K562 (cell line): ENCODE measurements at regions not wholly inside any gene's neighbourhood (a gene's known extent, or its start where the extent isn't known, plus 50 kb on each side); places are given as distances from the start of the nearest gene placed in this dataset.

ENCODE experiments used
- ATAC-seq: fragments of 200-7000 bp; cut with Tn5 transposase; 3 replicates; pipeline ENCODE4 v1.9.1; 2020; ENCODE audit warnings: moderate library complexity
- BruUV-seq: library from RNA; stranded (reverse); fragments of 400-500 nt; replicated peaks from 2 replicates; lab custom pipeline; 2021; lab: Mats Ljungman, UMichigan
- CTCF ChIA-PET: fragments of 300-600 bp; formaldehyde crosslinking; extraction: SDS; loops from one replicate; lab custom pipeline; 2021; ENCODE audit warnings: low intra/inter-chr PET ratio; lab: Yijun Ruan, JAX
- POLR2A ChIA-PET: fragments of 300-600, 350-650 bp; sonication (Branson Sonifier 250); formaldehyde crosslinking; extraction: SDS; loops from one replicate; lab custom pipeline; 2021; ENCODE audit warnings: antibody characterized with exemption, inconsistent platforms; lab: Yijun Ruan, JAX
- DNase-seq, 4 experiments: peaks; one replicate each; pipeline versions ENCODE4 v3.0.0 to v3.0.0-alpha.2; 2011 to 2018; ENCODE audit warnings: low spot score in 3 of 4, mixed read lengths in 3 of 4; ENCODE audit errors: extremely low read depth in 1 of 4
- FAIRE-seq: peaks from 2 replicates; lab custom pipeline; 2011; peaks lifted over from hg19 to GRCh38; lab: Jason Lieb, UNC
- H2AFZ ChIP-seq: 2 replicates; pipeline ENCODE4 v1.6.0; 2011; ENCODE audit warnings: low read depth, low read length, control low read depth, inconsistent platforms
- H3K27ac ChIP-seq: fragments of 200-600 bp; 3 replicates; pipeline ENCODE4 v1.8.0; 2011; ENCODE audit warnings: low read depth, mild to moderate bottlenecking, control low read depth, inconsistent platforms, low read length, moderate library complexity, mixed read lengths; ENCODE audit errors: extremely low read depth
- H3K27me3 ChIP-seq, 2 experiments: fragments of 300-600 bp in 1 of 2; 2 replicates in 1 of 2; 3 replicates in 1 of 2; pipeline versions ENCODE4 v1.6.0 to v1.8.0; 2011; ENCODE audit warnings: inconsistent platforms in 2 of 2, low read length in 2 of 2, mild to moderate bottlenecking in 1 of 2, mixed read lengths in 1 of 2, moderate library complexity in 1 of 2; ENCODE audit not compliant: control insufficient read depth in 2 of 2, insufficient read depth in 2 of 2
- H3K36me3 ChIP-seq: fragments of 300-600 bp; 3 replicates; pipeline ENCODE4 v1.8.0; 2011; ENCODE audit warnings: mild to moderate bottlenecking, low read length, inconsistent platforms; ENCODE audit not compliant: control insufficient read depth, insufficient read depth
- H3K4me1 ChIP-seq, 2 experiments: fragments of 200-600 bp in 1 of 2; replicated peaks in 1 of 2; 2 replicates in 1 of 2; 3 replicates in 1 of 2; pipeline versions ENCODE4 v1.5.1 to v1.8.0; 2011; ENCODE audit warnings: inconsistent platforms in 2 of 2, low read length in 2 of 2, mild to moderate bottlenecking in 1 of 2, mixed read lengths in 1 of 2, moderate library complexity in 1 of 2; ENCODE audit not compliant: control insufficient read depth in 2 of 2, insufficient read depth in 2 of 2
- H3K4me2 ChIP-seq: 2 replicates; pipeline ENCODE4 v1.6.1; 2011; ENCODE audit warnings: low read length, control low read depth, inconsistent platforms, mixed read lengths; ENCODE audit not compliant: insufficient read depth
- H3K4me3 ChIP-seq: fragments of 200-600 bp; sonication (generic), shearing (Covaris generic); 2 replicates; pipeline ENCODE4 v1.5.1; 2016; ENCODE audit warnings: control low read depth, inconsistent platforms
- H3K79me2 ChIP-seq: fragments of 200-600 bp; 3 replicates; pipeline ENCODE4 v1.8.0; 2011; ENCODE audit warnings: low read length, inconsistent platforms; ENCODE audit not compliant: control insufficient read depth, insufficient read depth
- H3K9ac ChIP-seq, 2 experiments: 2 replicates each; pipeline versions ENCODE4 v1.6.0 to v1.6.1; 2011; ENCODE audit warnings: low read depth in 2 of 2, low read length in 2 of 2, control low read depth in 1 of 2, inconsistent platforms in 1 of 2, mild to moderate bottlenecking in 1 of 2, mixed read lengths in 1 of 2; ENCODE audit not compliant: insufficient read depth in 1 of 2
- H3K9me1 ChIP-seq: one replicate; pipeline ENCODE4 v1.6.0; 2011; ENCODE audit warnings: inconsistent platforms, mild to moderate bottlenecking, low read length, moderate library complexity; ENCODE audit not compliant: control insufficient read depth, insufficient read depth
- H3K9me3 ChIP-seq: replicated peaks from 2 replicates; pipeline ENCODE4 v1.5.1; 2011; ENCODE audit warnings: low read depth, low read length, inconsistent platforms; ENCODE audit not compliant: control insufficient read depth, insufficient read depth
- H4K20me1 ChIP-seq: replicated peaks from 2 replicates; pipeline ENCODE4 v1.6.1; 2011; ENCODE audit warnings: low read length, inconsistent platforms, mixed read lengths; ENCODE audit not compliant: control insufficient read depth, insufficient read depth
- BHLHE40 ChIP-seq: IDR thresholded peaks from 2 replicates; pipeline ENCODE4 v1.6.1; 2011; ENCODE audit warnings: low read length, improper control_type of control experiment
- BRCA1 ChIP-seq, 2 experiments: fragments of 450-650 bp in 1 of 2; sonication (generic) in 1 of 2; formaldehyde crosslinking in 1 of 2; IDR thresholded peaks; 2 replicates each; pipeline versions ENCODE4 v1.5.0 to v1.6.1; 2017 to 2020; ENCODE audit warnings: mild to moderate bottlenecking in 1 of 2, missing genetic modification reagents in 1 of 2
- FOXK2 ChIP-seq, 2 experiments: fragments of 450-650 bp; IDR thresholded peaks in 1 of 2; conservative IDR thresholded peaks in 1 of 2; 2 replicates each; pipeline ENCODE4 v1.6.1; 2016; ENCODE audit warnings: low read depth in 2 of 2, mild to moderate bottlenecking in 1 of 2
- HLTF ChIP-seq: fragments of 450-650 bp; IDR thresholded peaks from 2 replicates; pipeline ENCODE4 v1.6.1; 2016
- MYBL2 ChIP-seq, 2 experiments: fragments of 450-650 bp in 1 of 2; sonication (generic) in 1 of 2; formaldehyde crosslinking in 1 of 2; IDR thresholded peaks; 2 replicates each; pipeline versions ENCODE4 v1.6.1 to v1.8.1; 2017 to 2022; ENCODE audit warnings: borderline replicate concordance in 1 of 2, inconsistent platforms in 1 of 2, low read depth in 1 of 2, mild to moderate bottlenecking in 1 of 2, missing genetic modification reagents in 1 of 2, moderate library complexity in 1 of 2
- PKNOX1 ChIP-seq: fragments of 450-650 bp; IDR thresholded peaks from 2 replicates; pipeline ENCODE4 v1.6.1; 2016
- RBM39 ChIP-seq: fragments of 200-400 bp; formaldehyde crosslinking; optimal IDR thresholded peaks from 2 replicates; pipeline ENCODE3; 2018; ENCODE audit warnings: low read depth, low read length
- SAFB2 ChIP-seq: fragments of 200-400 bp; formaldehyde crosslinking; IDR thresholded peaks from 2 replicates; pipeline ENCODE4 v1.6.1; 2018; ENCODE audit warnings: borderline replicate concordance, low read length, low read depth, moderate library complexity; ENCODE audit not compliant: severe bottlenecking
- TCF3 ChIP-seq: sonication (generic); formaldehyde crosslinking; IDR thresholded peaks from 2 replicates; pipeline ENCODE4 v1.4.0; 2020; ENCODE audit warnings: mild to moderate bottlenecking, missing genetic modification reagents
- THAP7 ChIP-seq: fragments of 250-450 bp; sonication (Bioruptor Pico); IDR thresholded peaks from 2 replicates; pipeline ENCODE4 v1.5.0; 2021
- U2AF1 ChIP-seq: fragments of 200-400 bp; formaldehyde crosslinking; optimal IDR thresholded peaks from 2 replicates; pipeline ENCODE3; 2017; ENCODE audit warnings: mild to moderate bottlenecking, low read depth, low read length, moderate library complexity
- ZBTB5 ChIP-seq: fragments of 450-650 bp; IDR thresholded peaks from 2 replicates; pipeline ENCODE4 v1.6.1; 2017; ENCODE audit warnings: antibody characterized with exemption
- ZNF707 ChIP-seq: fragments of 250-450 bp; sonication (Bioruptor Pico); conservative IDR thresholded peaks from 2 replicates; pipeline ENCODE4 v1.8.0; 2022; ENCODE audit warnings: inconsistent platforms, mild to moderate bottlenecking, moderate library complexity
- WGBS: fragments of 100-300 bp; shearing (Covaris generic); methylation state at CpG from one replicate; pipeline ENCODE4 v1.1.6; 2016; ENCODE audit warnings: low coverage, mixed read lengths; ENCODE audit not compliant: insufficient coverage; ENCODE audit errors: missing lambda C conversion rate; 5-methylcytosine and 5-hydroxymethylcytosine counted together
- in situ Hi-C: fragments of 300-500 bp; cut with MboI; formaldehyde crosslinking; loops from 4 replicates; pipeline ENCODE4 v1.15.0; 2018; ENCODE audit warnings: inconsistent platforms, mixed read lengths
- intact Hi-C: fragments of 100-400 bp; cut with micrococcal nuclease; formaldehyde crosslinking; loops from 2 replicates; pipeline ENCODE4 v1.14.2; 2022

- Histone ChIP-seq H3K27me3 (no peaks in the 10 kb centered on the region), H3K9ac (no peak overlapping the region), H4K20me1 (no peaks in the 10 kb centered on the region), H3K79me2 (no peaks in the 10 kb centered on the region), H3K9me3 (no peaks in the 10 kb centered on the region), H3K36me3 (no peaks in the 10 kb centered on the region), H3K4me1 (peaks cover 0 to 8% of the 10 kb centered on the region in 2 experiments; a peak in 1 of 5 replicates), H3K9me1 (no peaks in the 10 kb centered on the region), H2AFZ (no peak overlapping the region), H3K4me3 (no peak overlapping the region), H3K27ac (no peak overlapping the region), H3K4me2 (no peak overlapping the region)
- in situ Hi-C loops = no loop called here
- ChIA-PET CTCF (no interaction called here), POLR2A (interaction anchor here (0.5 to 0.6 kb wide), 2 partner anchors 24 to 1552 kb away, joined by 3 read pairs; no protein-coding TSS in a partner anchor)
- no TSS peak for BruUV-seq
- intact Hi-C loops = no loop called here
- FAIRE-seq (no peak), DNase-seq (no peak), ATAC-seq (no peak)
- WGBS = 29% methylated on average over 8 of the region's 8 CpGs
- TF ChIP-seq MYBL2 (IDR thresholded peaks at IDR 0.05; ENCODE audit: low read depth) = no peak
- no peak for TF ChIP-seq MYBL2 (CRISPR knock-in tag; IDR thresholded peaks at IDR 0.05; ENCODE audit: borderline replicate concordance)
- TF ChIP-seq TCF3 (CRISPR knock-in tag) = no peak
- no peak for TF ChIP-seq U2AF1
- TF ChIP-seq PKNOX1 = no peak
- TF ChIP-seq SAFB2 = no peak
- no peak for TF ChIP-seq BHLHE40
- TF ChIP-seq THAP7 (CRISPR knock-in tag) = no peak
- TF ChIP-seq ZNF707 (CRISPR knock-in tag) = no peak
- TF ChIP-seq ZBTB5 = no peak
- no peak for TF ChIP-seq BRCA1 (IDR thresholded peaks at IDR 0.05)
- TF ChIP-seq BRCA1 (CRISPR knock-in tag; IDR thresholded peaks at IDR 0.05) = no peak
- TF ChIP-seq HLTF = no peak
- no peak for TF ChIP-seq FOXK2 (conservative IDR thresholded peaks at IDR 0.05 in 1 of 2, IDR thresholded peaks at IDR 0.05 in 1 of 2; ENCODE audit: low read depth in 2 of 2)
- TF ChIP-seq RBM39 = no peak
Measured at GRCh38 chr15:87735522-87735921, 521.0 kb downstream of the NTRK3 start.
